HCT116 (cell line): ENCODE measurements at regions not wholly inside any gene's neighbourhood (a gene's known extent, or its start where the extent isn't known, plus 50 kb on each side); places are given as distances from the start of the nearest gene placed in this dataset.

ENCODE experiments used
- ATAC-seq: fragments of 200-7000 bp; cut with Tn5 transposase; 2 replicates; pipeline ENCODE4 v1.9.1; 2020; ENCODE audit warnings: mild to moderate bottlenecking, moderate library complexity
- BruUV-seq: library from RNA; stranded (reverse); fragments of 400-500 nt; replicated peaks from 2 replicates; lab custom pipeline; 2021; lab: Mats Ljungman, UMichigan
- CTCF ChIA-PET: fragments of 300-600 bp; sonication (Branson Sonifier 250); formaldehyde crosslinking; loops from one replicate; lab custom pipeline; 2021; ENCODE audit warnings: antibody characterized with exemption; lab: Charles Lee
- POLR2A ChIA-PET: fragments of 300-600, 350-600 bp; sonication (Branson Sonifier 250); formaldehyde crosslinking; loops from one replicate; lab custom pipeline; 2021; ENCODE audit warnings: antibody characterized with exemption; lab: Charles Lee
- RAD21 ChIA-PET, 2 experiments: fragments of 300-600 bp; sonication (Branson Sonifier 250); formaldehyde crosslinking; loops; one replicate each; lab custom pipeline; 2023; ENCODE audit warnings: low total read pairs in 2 of 2; ENCODE audit not compliant: uncharacterized antibody in 2 of 2, unreplicated experiment in 2 of 2, low non-redundant PET in 1 of 2; lab: Charles Lee
- DNase-seq: peaks from one replicate; pipeline ENCODE4 v3.0.0-alpha.2; 2010; ENCODE audit warnings: low read depth, low spot score
- H2AFZ ChIP-seq: fragments of 200-600 bp; shearing (Covaris generic), sonication (generic); 2 replicates; pipeline ENCODE4 v1.6.1; 2017; ENCODE audit warnings: low read depth, mixed run types, mixed read lengths, antibody characterized with exemption, low read length; ENCODE audit not compliant: poor library complexity, severe bottlenecking
- H3K27ac ChIP-seq: 2 replicates; pipeline ENCODE4 v1.5.1; 2012; ENCODE audit warnings: low read depth, low read length
- H3K27me3 ChIP-seq: fragments of 200-600 bp; sonication (generic); 2 replicates; pipeline ENCODE4 v1.6.1; 2016; ENCODE audit warnings: mixed run types, low read length, mixed read lengths; ENCODE audit not compliant: insufficient read depth
- H3K36me3 ChIP-seq, 2 experiments: fragments of 200-500 bp in 1 of 2; fragments of 200-600 bp in 1 of 2; sonication (Bioruptor generic) in 1 of 2; sonication (generic) in 1 of 2; 2 replicates each; pipeline versions ENCODE4 v1.5.1 to v1.6.1; 2014 to 2016; ENCODE audit warnings: low read length in 2 of 2, inconsistent platforms in 1 of 2, mixed read lengths in 1 of 2, mixed run types in 1 of 2; ENCODE audit not compliant: insufficient read depth in 2 of 2, control insufficient read depth in 1 of 2
- H3K4me1 ChIP-seq, 2 experiments: fragments of 200-600 bp in 1 of 2; sonication (generic) in 1 of 2; 2 replicates each; pipeline versions ENCODE4 v1.5.1 to v1.6.1; 2012 to 2017; ENCODE audit warnings: low read length in 2 of 2, inconsistent platforms in 1 of 2, mild to moderate bottlenecking in 1 of 2, mixed read lengths in 1 of 2, mixed run types in 1 of 2, moderate library complexity in 1 of 2; ENCODE audit not compliant: insufficient read depth in 2 of 2, control insufficient read depth in 1 of 2
- H3K4me2 ChIP-seq: fragments of 200-600 bp; sonication (generic); 2 replicates; pipeline ENCODE4 v1.6.1; 2017; ENCODE audit warnings: mixed run types, low read length, mixed read lengths
- H3K4me3 ChIP-seq, 2 experiments: fragments of 200-600 bp in 1 of 2; sonication (generic) in 1 of 2; replicated peaks in 1 of 2; 2 replicates each; pipeline ENCODE4 v1.5.1; 2011 to 2016; ENCODE audit warnings: low read length in 2 of 2, control low read depth in 1 of 2, low read depth in 1 of 2, mild to moderate bottlenecking in 1 of 2, mixed read lengths in 1 of 2, mixed run types in 1 of 2
- H3K79me2 ChIP-seq: fragments of 200-600 bp; sonication (generic); 2 replicates; pipeline ENCODE4 v1.6.1; 2017; ENCODE audit warnings: mild to moderate bottlenecking, mixed run types, low read length, moderate library complexity, mixed read lengths; ENCODE audit not compliant: insufficient read depth
- H3K9ac ChIP-seq: fragments of 200-600 bp; sonication (generic); 2 replicates; pipeline ENCODE4 v1.6.1; 2016; ENCODE audit warnings: low read length, mixed read lengths
- H3K9me2 ChIP-seq: fragments of 200-600 bp; sonication (generic), shearing (Covaris generic); 2 replicates; pipeline ENCODE4 v1.6.1; 2017; ENCODE audit warnings: mixed run types, mild to moderate bottlenecking, moderate library complexity; ENCODE audit not compliant: insufficient read depth
- H3K9me3 ChIP-seq, 2 experiments: fragments of 200-500 bp in 1 of 2; fragments of 200-600 bp in 1 of 2; sonication (Bioruptor generic) in 1 of 2; sonication (generic) in 1 of 2; 2 replicates each; pipeline ENCODE4 v1.6.1; 2014 to 2017; ENCODE audit warnings: low read length in 2 of 2, mixed read lengths in 2 of 2, inconsistent platforms in 1 of 2, low read depth in 1 of 2, mild to moderate bottlenecking in 1 of 2, mixed run types in 1 of 2, moderate library complexity in 1 of 2; ENCODE audit not compliant: control insufficient read depth in 1 of 2, insufficient read depth in 1 of 2
- H4K20me1 ChIP-seq: fragments of 200-600 bp; sonication (generic), shearing (Covaris generic); 2 replicates; pipeline ENCODE4 v1.6.1; 2017; ENCODE audit warnings: mixed run types, mild to moderate bottlenecking, moderate library complexity; ENCODE audit not compliant: insufficient read depth
- ATF3 ChIP-seq: IDR thresholded peaks from 2 replicates; pipeline ENCODE4 v1.6.1; 2012
- CEBPB ChIP-seq: IDR thresholded peaks from 2 replicates; pipeline ENCODE4 v1.6.1; 2012; ENCODE audit warnings: low read depth
- EZH2 ChIP-seq: fragments of 200-600 bp; sonication (generic); IDR thresholded peaks from 2 replicates; pipeline ENCODE4 v1.6.1; 2017; ENCODE audit warnings: antibody characterized with exemption, mixed run types
- FOSL1 ChIP-seq: IDR thresholded peaks from 2 replicates; pipeline ENCODE4 v1.6.1; 2012; ENCODE audit warnings: low read depth
- POLR2AphosphoS5 ChIP-seq: IDR thresholded peaks from 2 replicates; pipeline ENCODE4 v1.6.1; 2011; ENCODE audit warnings: mild to moderate bottlenecking, low read depth, low read length, moderate library complexity
- REST ChIP-seq: IDR thresholded peaks from 2 replicates; pipeline ENCODE4 v1.6.1; 2012; ENCODE audit warnings: low read depth
- SRF ChIP-seq: IDR thresholded peaks from 2 replicates; pipeline ENCODE4 v1.6.1; 2012; ENCODE audit warnings: low read depth
- YY1 ChIP-seq: IDR thresholded peaks from 2 replicates; pipeline ENCODE4 v1.6.1; 2011; ENCODE audit warnings: low read length, low read depth, moderate library complexity, mild to moderate bottlenecking; ENCODE audit not compliant: insufficient replicate concordance; ENCODE audit errors: extremely low read depth
- ZNF274 ChIP-seq: fragments of 200-500 bp; sonication (Bioruptor generic); IDR thresholded peaks from 2 replicates; pipeline ENCODE4 v1.6.1; 2014; ENCODE audit warnings: mild to moderate bottlenecking, low read depth, low read length, inconsistent platforms
- intact Hi-C: fragments of 100-400 bp; cut with micrococcal nuclease; formaldehyde crosslinking; loops from 2 replicates; pipeline ENCODE4 v1.10.0; 2022
- TF ChIP-seq, protein P1 (sequence below): IDR thresholded peaks from 2 replicates; pipeline ENCODE4 v1.6.1; 2011; ENCODE audit warnings: mild to moderate bottlenecking, low read length, moderate library complexity; ENCODE audit not compliant: insufficient replicate concordance; ENCODE audit errors: extremely low read depth
- TF ChIP-seq, protein P2 (sequence below): IDR thresholded peaks from 2 replicates; pipeline ENCODE4 v1.6.1; 2012

DNA sequence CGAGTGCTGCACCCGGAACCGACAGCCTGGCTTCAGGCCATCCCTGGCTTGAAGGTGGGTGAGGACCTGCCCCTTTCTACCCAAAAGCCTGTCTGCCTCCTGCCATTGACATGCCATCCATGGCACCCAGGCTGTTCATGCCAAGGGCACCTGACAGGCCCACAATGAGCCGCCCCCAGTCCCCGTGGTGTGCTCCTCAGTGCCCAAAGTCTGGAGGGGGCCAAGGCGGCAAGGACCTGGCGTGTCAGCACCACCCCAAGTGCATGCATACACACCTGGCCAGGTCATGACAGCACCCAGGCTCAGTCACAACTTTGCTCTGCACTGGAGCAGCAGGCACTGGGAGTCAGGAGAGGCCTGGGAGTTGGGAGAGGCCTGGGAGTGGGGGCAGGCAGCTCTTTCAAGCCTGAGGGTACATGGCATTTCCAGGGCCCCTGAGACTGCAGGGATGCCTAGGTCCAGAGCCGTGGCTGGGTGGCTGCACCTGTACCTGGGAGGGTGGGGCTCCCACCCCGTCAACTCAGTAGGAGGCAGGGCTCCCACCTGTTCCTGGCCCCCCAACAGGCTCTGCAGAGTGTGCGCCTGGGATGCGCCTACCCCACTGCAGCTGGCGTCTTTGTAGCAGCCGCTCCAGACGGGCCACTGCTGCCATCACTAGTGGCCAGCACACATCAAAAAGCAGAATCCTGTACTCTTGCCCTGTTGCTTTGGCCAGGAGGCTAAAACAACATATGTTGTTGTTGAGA lies 71.7 kb downstream of the ZNF467 start:
- Histone ChIP-seq H3K27ac (no peak overlapping the region), H3K9me3 (no peaks in the 10 kb centered on the region), H3K36me3 (no peaks in the 10 kb centered on the region), H2AFZ (no peak overlapping the region), H3K4me3 (no peak overlapping the region), H3K27me3 (no peaks in the 10 kb centered on the region), H3K9me2 (no peaks in the 10 kb centered on the region), H3K9ac (no peak overlapping the region), H4K20me1 (no peaks in the 10 kb centered on the region), H3K4me1 (no peaks in the 10 kb centered on the region), H3K4me2 (no peak overlapping the region), H3K79me2 (no peaks in the 10 kb centered on the region)
- CTCF ChIA-PET = no interaction called here
- BruUV-seq = no TSS peak
- TF ChIP-seq, protein P1, sequence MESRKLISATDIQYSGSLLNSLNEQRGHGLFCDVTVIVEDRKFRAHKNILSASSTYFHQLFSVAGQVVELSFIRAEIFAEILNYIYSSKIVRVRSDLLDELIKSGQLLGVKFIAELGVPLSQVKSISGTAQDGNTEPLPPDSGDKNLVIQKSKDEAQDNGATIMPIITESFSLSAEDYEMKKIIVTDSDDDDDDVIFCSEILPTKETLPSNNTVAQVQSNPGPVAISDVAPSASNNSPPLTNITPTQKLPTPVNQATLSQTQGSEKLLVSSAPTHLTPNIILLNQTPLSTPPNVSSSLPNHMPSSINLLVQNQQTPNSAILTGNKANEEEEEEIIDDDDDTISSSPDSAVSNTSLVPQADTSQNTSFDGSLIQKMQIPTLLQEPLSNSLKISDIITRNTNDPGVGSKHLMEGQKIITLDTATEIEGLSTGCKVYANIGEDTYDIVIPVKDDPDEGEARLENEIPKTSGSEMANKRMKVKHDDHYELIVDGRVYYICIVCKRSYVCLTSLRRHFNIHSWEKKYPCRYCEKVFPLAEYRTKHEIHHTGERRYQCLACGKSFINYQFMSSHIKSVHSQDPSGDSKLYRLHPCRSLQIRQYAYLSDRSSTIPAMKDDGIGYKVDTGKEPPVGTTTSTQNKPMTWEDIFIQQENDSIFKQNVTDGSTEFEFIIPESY = no peak
- no peak for TF ChIP-seq ZNF274
- no peak for TF ChIP-seq EZH2
- TF ChIP-seq SRF = no peak
- no peak for TF ChIP-seq CEBPB
- no peak for TF ChIP-seq POLR2AphosphoS5
- TF ChIP-seq YY1 = no peak
- TF ChIP-seq FOSL1 = no peak
- no peak for TF ChIP-seq REST
- TF ChIP-seq ATF3 = no peak
- TF ChIP-seq, protein P2, sequence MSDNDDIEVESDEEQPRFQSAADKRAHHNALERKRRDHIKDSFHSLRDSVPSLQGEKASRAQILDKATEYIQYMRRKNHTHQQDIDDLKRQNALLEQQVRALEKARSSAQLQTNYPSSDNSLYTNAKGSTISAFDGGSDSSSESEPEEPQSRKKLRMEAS = no peak
- no peak for ATAC-seq
- DNase-seq = no peak
- RAD21 ChIA-PET = no interaction called here
- intact Hi-C loops = loop anchor here (5.0 kb wide), 1 partner anchor 39 kb away; no protein-coding TSS in a partner anchor
- POLR2A ChIA-PET = no interaction called here
